Sciatic nerve (tissue), 2 donors: ENCODE measurements at regions not wholly inside any gene's neighbourhood (a gene's known extent, or its start where the extent isn't known, plus 50 kb on each side); places are given as distances from the start of the nearest gene placed in this dataset.

ENCODE experiments used
- ATAC-seq: fragments of 200-7000 bp; cut with Tn5 transposase; one replicate; pipeline ENCODE4 v1.9.1; 2020; ENCODE audit warnings: mild to moderate bottlenecking, moderate library complexity
- DNase-seq: peaks from one replicate; pipeline ENCODE4 v3.0.0-alpha.2; 2020; ENCODE audit warnings: low spot score
- intact Hi-C: fragments of 100-400 bp; cut with DNase I; formaldehyde crosslinking; loops from one replicate; pipeline ENCODE4 v1.14.2; 2022
- donor health status: DM: no; HTN: no; CAD: no.
- donor health status: DM: no; HTN: no; CAD: no.

GRCh38 chr1:59108481-59109317 lies 188.2 kb upstream of the FGGY start:
- DNase-seq: no peak
- intact Hi-C loops: no loop called here
- no peak for ATAC-seq

GRCh38 chr1:59110271-59110670 lies 186.6 kb upstream of the FGGY start:
- intact Hi-C loops: no loop called here
- DNase-seq (no peak), ATAC-seq (no peak)

GRCh38 chr1:59113876-59114457 lies 182.9 kb upstream of the FGGY start:
- intact Hi-C loops: no loop called here
- ATAC-seq (no peak), DNase-seq (no peak)

GRCh38 chr1:59115865-59116264 lies 181.0 kb upstream of the FGGY start:
- ATAC-seq (no peak), DNase-seq (no peak)
- intact Hi-C loops: no loop called here

GRCh38 chr1:59116920-59117542 lies 179.9 kb upstream of the FGGY start:
- ATAC-seq (no peak), DNase-seq (no peak)
- intact Hi-C loops: no loop called here

- no peak for ATAC-seq
- intact Hi-C loops: no loop called here
Observed at GRCh38 chr1:59122527-59122926, 174.4 kb upstream of the FGGY start.

GRCh38 chr1:59123081-59123681 lies 173.7 kb upstream of the FGGY start:
- ATAC-seq (no peak), DNase-seq (no peak)
- intact Hi-C loops: no loop called here

More at GRCh38 chr1:59122527-59122926, 174.4 kb upstream of the FGGY start:
- no peak for DNase-seq

GRCh38 chr1:59124166-59124565 lies 172.7 kb upstream of the FGGY start:
- intact Hi-C loops: no loop called here
- no peak for ATAC-seq
- no peak for DNase-seq

- DNase-seq (no peak), ATAC-seq (no peak)
- intact Hi-C loops: no loop called here
Observed at GRCh38 chr1:59125154-59125553, 171.7 kb upstream of the FGGY start.

- intact Hi-C loops: no loop called here
- ATAC-seq (no peak), DNase-seq (no peak)
Observed at GRCh38 chr1:59125676-59126320, 171.1 kb upstream of the FGGY start.

- intact Hi-C loops: no loop called here
- ATAC-seq: no peak
- no peak for DNase-seq
Observed at GRCh38 chr1:59126366-59126765, 170.5 kb upstream of the FGGY start.

- intact Hi-C loops: no loop called here
- ATAC-seq: no peak
- no peak for DNase-seq
Observed at GRCh38 chr1:59128239-59128736, 168.6 kb upstream of the FGGY start.

- ATAC-seq (no peak), DNase-seq (no peak)
- intact Hi-C loops: no loop called here
Observed at GRCh38 chr1:59128784-59129227, 168.1 kb upstream of the FGGY start.

- intact Hi-C loops: no loop called here
- ATAC-seq: no peak
Observed at GRCh38 chr1:59132295-59132694, 164.6 kb upstream of the FGGY start.

GRCh38 chr1:59133997-59134396 lies 162.9 kb upstream of the FGGY start:
- ATAC-seq (no peak), DNase-seq (no peak)
- intact Hi-C loops: no loop called here

More at GRCh38 chr1:59132295-59132694, 164.6 kb upstream of the FGGY start:
- no peak for DNase-seq

- ATAC-seq: no peak
- no peak for DNase-seq
- intact Hi-C loops: no loop called here
Observed at GRCh38 chr1:59135761-59136255, 161.1 kb upstream of the FGGY start.

GRCh38 chr1:59136541-59137275 lies 160.2 kb upstream of the FGGY start:
- ATAC-seq (no peak), DNase-seq (no peak)
- intact Hi-C loops: no loop called here

- DNase-seq (no peak), ATAC-seq (no peak)
- intact Hi-C loops: no loop called here
Observed at GRCh38 chr1:59137276-59137615, 159.6 kb upstream of the FGGY start.
